CD4-positive, alpha-beta T cell treated with Interferon alpha-2 for 1 hour (primary cell): ENCODE measurements at regions not wholly inside any gene's neighbourhood (a gene's known extent, or its start where the extent isn't known, plus 50 kb on each side); places are given as distances from the start of the nearest gene placed in this dataset.
A peak's percentile ranks its signal among the peaks of the same experiment; 100 is the strongest.

Experiments used
- DNase-seq, 2 donors: peaks; one replicate each; pipeline ENCODE4 v3.0.0-alpha.2; 2020 to 2022

- no peak for DNase-seq
Measured at GRCh38 chr4:20412072-20412471, 160.4 kb downstream of the SLIT2 start.

- no peak for DNase-seq
Measured at GRCh38 chr4:20416800-20417199, 165.1 kb downstream of the SLIT2 start.

- DNase-seq = peak; percentile 5 to 68
Measured at GRCh38 chr4:20418861-20419451, 167.3 kb downstream of the SLIT2 start.

GRCh38 chr4:20420916-20421602, 169.4 kb downstream of the SLIT2 start:
- no peak for DNase-seq

GRCh38 chr4:20421603-20421985, 169.9 kb downstream of the SLIT2 start:
- DNase-seq = no peak

GRCh38 chr4:20422398-20422797, 170.7 kb downstream of the SLIT2 start:
- peak; percentile 13 to 52 for DNase-seq

- no peak for DNase-seq
Measured at GRCh38 chr4:20423420-20423819, 171.7 kb downstream of the SLIT2 start.

GRCh38 chr4:20426028-20426427, 174.3 kb downstream of the SLIT2 start:
- DNase-seq = no peak

GRCh38 chr4:20428436-20429160, 176.9 kb downstream of the SLIT2 start:
- DNase-seq = no peak

GRCh38 chr4:20430259-20430941, 178.7 kb downstream of the SLIT2 start:
- DNase-seq = no peak

GRCh38 chr4:20431543-20431951, 179.8 kb downstream of the SLIT2 start:
- DNase-seq = no peak

GRCh38 chr4:20432088-20432487, 180.4 kb downstream of the SLIT2 start:
- DNase-seq = no peak

- DNase-seq = no peak
Measured at GRCh38 chr4:20433097-20433705, 181.5 kb downstream of the SLIT2 start.

GRCh38 chr4:20440170-20440569, 188.5 kb downstream of the SLIT2 start:
- no peak for DNase-seq

- no peak for DNase-seq
Measured at GRCh38 chr4:20443015-20443805, 191.5 kb downstream of the SLIT2 start.

- DNase-seq = no peak
Measured at GRCh38 chr4:20444599-20445337, 193.1 kb downstream of the SLIT2 start.

GRCh38 chr4:20445933-20446723, 194.4 kb downstream of the SLIT2 start:
- no peak for DNase-seq

- DNase-seq = no peak
Measured at GRCh38 chr4:20447103-20447502, 195.4 kb downstream of the SLIT2 start.

GRCh38 chr4:20451986-20452385, 200.3 kb downstream of the SLIT2 start:
- no peak for DNase-seq

GRCh38 chr4:20454515-20454914, 202.8 kb downstream of the SLIT2 start:
- DNase-seq = no peak

- DNase-seq = no peak
Measured at GRCh38 chr4:20456407-20456806, 204.7 kb downstream of the SLIT2 start.
